ENCODE measurements at regions not wholly inside any gene's neighbourhood (a gene's known extent, or its start where the extent isn't known, plus 50 kb on each side); places are given as distances from the start of the nearest gene placed in this dataset.

DNA sequence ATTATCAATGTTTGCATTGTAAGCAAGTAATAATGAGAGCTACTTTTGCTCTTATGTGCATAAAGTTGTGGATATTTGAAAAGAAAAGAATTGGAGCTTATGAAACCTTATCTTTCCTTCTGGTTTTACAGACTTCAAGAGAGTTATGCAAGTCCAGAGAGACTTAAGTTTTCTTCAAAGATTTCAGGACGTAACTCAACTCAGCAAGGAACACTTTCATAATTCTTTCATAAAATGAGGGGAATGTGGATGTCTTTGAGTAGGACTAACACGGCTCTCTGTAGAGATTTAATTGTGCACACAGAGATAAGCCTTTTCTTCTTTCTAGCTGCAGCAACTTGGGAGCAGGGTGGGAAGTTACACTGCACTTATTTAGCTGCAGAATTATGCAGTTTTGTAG lies 97.5 kb downstream of the DNAJB9 start (continued):
- TF ChIP-seq TSC22D2 (CRISPR knock-in tag; IDR thresholded peaks at IDR 0.05; ENCODE audit: borderline replicate concordance) (no peak), RBM39 (IDR thresholded peaks at IDR 0.05; ENCODE audit: low read depth, low read length, poor library complexity, severe bottlenecking) (no peak), SMC3 (IDR thresholded peaks at IDR 0.05; ENCODE audit: low read length) (no peak), RBAK (CRISPR knock-in tag; IDR thresholded peaks at IDR 0.05) (no peak), ZNF644 (CRISPR knock-in tag; IDR thresholded peaks at IDR 0.05; ENCODE audit: low read depth) (no peak)
- TF ChIP-seq, protein P1, sequence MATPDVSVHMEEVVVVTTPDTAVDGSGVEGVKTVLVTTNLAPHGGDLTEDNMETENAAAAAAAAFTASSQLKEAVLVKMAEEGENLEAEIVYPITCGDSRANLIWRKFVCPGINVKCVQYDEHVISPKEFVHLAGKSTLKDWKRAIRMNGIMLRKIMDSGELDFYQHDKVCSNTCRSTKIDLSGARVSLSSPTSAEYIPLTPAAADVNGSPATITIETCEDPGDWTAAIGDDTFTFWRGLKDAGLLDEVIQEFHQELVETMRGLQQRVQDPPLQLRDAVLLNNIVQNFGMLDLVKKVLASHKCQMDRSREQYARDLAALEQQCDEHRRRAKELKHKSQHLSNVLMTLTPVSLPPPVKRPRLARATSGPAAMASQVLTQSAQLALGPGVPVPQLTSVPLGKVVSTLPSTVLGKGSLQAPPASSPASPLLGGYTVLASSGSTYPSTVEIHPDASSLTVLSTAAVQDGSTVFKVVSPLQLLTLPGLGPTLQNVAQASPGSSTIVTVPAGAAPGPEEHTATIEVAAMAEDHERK (CRISPR knock-in tag; IDR thresholded peaks at IDR 0.05; ENCODE audit: low read depth), result no peak
- TF ChIP-seq, protein P2, sequence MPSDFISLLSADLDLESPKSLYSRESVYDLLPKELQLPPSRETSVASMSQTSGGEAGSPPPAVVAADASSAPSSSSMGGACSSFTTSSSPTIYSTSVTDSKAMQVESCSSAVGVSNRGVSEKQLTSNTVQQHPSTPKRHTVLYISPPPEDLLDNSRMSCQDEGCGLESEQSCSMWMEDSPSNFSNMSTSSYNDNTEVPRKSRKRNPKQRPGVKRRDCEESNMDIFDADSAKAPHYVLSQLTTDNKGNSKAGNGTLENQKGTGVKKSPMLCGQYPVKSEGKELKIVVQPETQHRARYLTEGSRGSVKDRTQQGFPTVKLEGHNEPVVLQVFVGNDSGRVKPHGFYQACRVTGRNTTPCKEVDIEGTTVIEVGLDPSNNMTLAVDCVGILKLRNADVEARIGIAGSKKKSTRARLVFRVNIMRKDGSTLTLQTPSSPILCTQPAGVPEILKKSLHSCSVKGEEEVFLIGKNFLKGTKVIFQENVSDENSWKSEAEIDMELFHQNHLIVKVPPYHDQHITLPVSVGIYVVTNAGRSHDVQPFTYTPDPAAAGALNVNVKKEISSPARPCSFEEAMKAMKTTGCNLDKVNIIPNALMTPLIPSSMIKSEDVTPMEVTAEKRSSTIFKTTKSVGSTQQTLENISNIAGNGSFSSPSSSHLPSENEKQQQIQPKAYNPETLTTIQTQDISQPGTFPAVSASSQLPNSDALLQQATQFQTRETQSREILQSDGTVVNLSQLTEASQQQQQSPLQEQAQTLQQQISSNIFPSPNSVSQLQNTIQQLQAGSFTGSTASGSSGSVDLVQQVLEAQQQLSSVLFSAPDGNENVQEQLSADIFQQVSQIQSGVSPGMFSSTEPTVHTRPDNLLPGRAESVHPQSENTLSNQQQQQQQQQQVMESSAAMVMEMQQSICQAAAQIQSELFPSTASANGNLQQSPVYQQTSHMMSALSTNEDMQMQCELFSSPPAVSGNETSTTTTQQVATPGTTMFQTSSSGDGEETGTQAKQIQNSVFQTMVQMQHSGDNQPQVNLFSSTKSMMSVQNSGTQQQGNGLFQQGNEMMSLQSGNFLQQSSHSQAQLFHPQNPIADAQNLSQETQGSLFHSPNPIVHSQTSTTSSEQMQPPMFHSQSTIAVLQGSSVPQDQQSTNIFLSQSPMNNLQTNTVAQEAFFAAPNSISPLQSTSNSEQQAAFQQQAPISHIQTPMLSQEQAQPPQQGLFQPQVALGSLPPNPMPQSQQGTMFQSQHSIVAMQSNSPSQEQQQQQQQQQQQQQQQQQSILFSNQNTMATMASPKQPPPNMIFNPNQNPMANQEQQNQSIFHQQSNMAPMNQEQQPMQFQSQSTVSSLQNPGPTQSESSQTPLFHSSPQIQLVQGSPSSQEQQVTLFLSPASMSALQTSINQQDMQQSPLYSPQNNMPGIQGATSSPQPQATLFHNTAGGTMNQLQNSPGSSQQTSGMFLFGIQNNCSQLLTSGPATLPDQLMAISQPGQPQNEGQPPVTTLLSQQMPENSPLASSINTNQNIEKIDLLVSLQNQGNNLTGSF (CRISPR knock-in tag; IDR thresholded peaks at IDR 0.05), result no peak

DNA sequence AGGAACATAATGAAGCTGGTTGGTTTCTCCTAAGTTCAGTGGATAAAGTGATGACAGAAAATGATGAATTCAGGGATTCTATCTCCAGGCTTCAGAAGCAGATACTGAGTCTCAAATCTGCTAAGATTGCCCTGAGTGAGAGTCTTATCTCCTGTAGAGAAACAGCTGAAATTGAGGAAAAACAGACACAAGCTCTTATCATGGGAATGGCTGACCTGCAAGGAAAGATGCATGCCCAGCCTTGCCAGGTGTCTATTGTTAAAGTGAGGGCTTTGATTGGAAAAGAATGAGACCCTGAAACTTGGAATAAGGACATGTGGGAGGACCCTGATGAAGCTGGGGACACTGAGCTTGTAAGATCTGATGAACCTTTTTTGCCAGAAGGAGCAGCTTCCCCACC lies 100.3 kb downstream of the DNAJB9 start:
- Histone ChIP-seq H3K79me2 (ENCODE audit: insufficient read depth, low read length) (no peaks in the 10 kb centered on the region), H3K27me3 (ENCODE audit: control insufficient read depth in 1 of 2, insufficient read depth in 2 of 2, low read length in 2 of 2) (no peaks in the 10 kb centered on the region), H3K4me2 (ENCODE audit: low read depth, low read length) (no peak overlapping the region), H3K4me3 (replicated peaks in 1 of 3; ENCODE audit: insufficient read depth in 1 of 3, low read depth in 2 of 3, low read length in 3 of 3) (no peak overlapping the region), H3K27ac (ENCODE audit: extremely low read length, insufficient read depth, low read length) (no peak overlapping the region), H3K9me3 (ENCODE audit: low read length) (no peaks in the 10 kb centered on the region), H3K36me3 (replicated peaks in 1 of 2; ENCODE audit: control insufficient read depth in 1 of 2, insufficient read depth in 2 of 2, low read length in 2 of 2) (no peaks in the 10 kb centered on the region), H2AFZ (ENCODE audit: low read length) (no peak overlapping the region), H4K20me1 (ENCODE audit: insufficient read depth, low read length) (no peaks in the 10 kb centered on the region), H3K9ac (ENCODE audit: insufficient read depth, low read depth, low read length) (no peak overlapping the region), H3K4me1 (ENCODE audit: insufficient read depth, low read length) (no peaks in the 10 kb centered on the region)
- CTCF ChIA-PET (ENCODE audit: low intra/inter-chr PET ratio, low total read pairs), result no interaction called here
- DNase-seq (ENCODE audit: low spot score) (no peak), FAIRE-seq (no peak), ATAC-seq (no peak)
- POLR2A ChIA-PET, result no interaction called here
- intact Hi-C loops (cut with micrococcal nuclease; ENCODE audit: unreplicated experiment) (no loop called here), in situ Hi-C loops (cut with HindIII; ENCODE audit: extremely low pct_ligation_motif_present, low pct_unique_long_range_greater_than_20kb) (no loop called here)
- BruUV-seq (replicated peaks), result no TSS peak
- no peak for TF ChIP-seq ZNF775 (CRISPR knock-in tag; IDR thresholded peaks at IDR 0.05; ENCODE audit: borderline replicate concordance)
- TF ChIP-seq, protein P3, sequence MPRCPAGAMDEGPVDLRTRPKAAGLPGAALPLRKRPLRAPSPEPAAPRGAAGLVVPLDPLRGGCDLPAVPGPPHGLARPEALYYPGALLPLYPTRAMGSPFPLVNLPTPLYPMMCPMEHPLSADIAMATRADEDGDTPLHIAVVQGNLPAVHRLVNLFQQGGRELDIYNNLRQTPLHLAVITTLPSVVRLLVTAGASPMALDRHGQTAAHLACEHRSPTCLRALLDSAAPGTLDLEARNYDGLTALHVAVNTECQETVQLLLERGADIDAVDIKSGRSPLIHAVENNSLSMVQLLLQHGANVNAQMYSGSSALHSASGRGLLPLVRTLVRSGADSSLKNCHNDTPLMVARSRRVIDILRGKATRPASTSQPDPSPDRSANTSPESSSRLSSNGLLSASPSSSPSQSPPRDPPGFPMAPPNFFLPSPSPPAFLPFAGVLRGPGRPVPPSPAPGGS (CRISPR knock-in tag; IDR thresholded peaks at IDR 0.05), result no peak
- TF ChIP-seq ZNF333 (CRISPR knock-in tag; IDR thresholded peaks at IDR 0.05; ENCODE audit: borderline replicate concordance), result no peak
- TF ChIP-seq POLR2G (IDR thresholded peaks at IDR 0.05; ENCODE audit: low read depth, low read length), result no peak
- no peak for TF ChIP-seq ZNF251 (CRISPR knock-in tag; IDR thresholded peaks at IDR 0.05)
- TF ChIP-seq STAG1 (CRISPR knock-in tag; IDR thresholded peaks at IDR 0.05), result no peak
- TF ChIP-seq PHB2 (IDR thresholded peaks at IDR 0.05; ENCODE audit: partially characterized antibody), result no peak
- no peak for TF ChIP-seq MIER2 (CRISPR knock-in tag; IDR thresholded peaks at IDR 0.05)
- TF ChIP-seq, protein P4, sequence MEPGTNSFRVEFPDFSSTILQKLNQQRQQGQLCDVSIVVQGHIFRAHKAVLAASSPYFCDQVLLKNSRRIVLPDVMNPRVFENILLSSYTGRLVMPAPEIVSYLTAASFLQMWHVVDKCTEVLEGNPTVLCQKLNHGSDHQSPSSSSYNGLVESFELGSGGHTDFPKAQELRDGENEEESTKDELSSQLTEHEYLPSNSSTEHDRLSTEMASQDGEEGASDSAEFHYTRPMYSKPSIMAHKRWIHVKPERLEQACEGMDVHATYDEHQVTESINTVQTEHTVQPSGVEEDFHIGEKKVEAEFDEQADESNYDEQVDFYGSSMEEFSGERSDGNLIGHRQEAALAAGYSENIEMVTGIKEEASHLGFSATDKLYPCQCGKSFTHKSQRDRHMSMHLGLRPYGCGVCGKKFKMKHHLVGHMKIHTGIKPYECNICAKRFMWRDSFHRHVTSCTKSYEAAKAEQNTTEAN (CRISPR knock-in tag; conservative IDR thresholded peaks at IDR 0.05), result no peak
